Stomach (tissue), 8 donors: ENCODE measurements at regions not wholly inside any gene's neighbourhood (a gene's known extent, or its start where the extent isn't known, plus 50 kb on each side); places are given as distances from the start of the nearest gene placed in this dataset.

Experiments
- DNase-seq, 2 donors: peaks; one replicate each; pipeline versions ENCODE4 v3.0.0 to v3.0.0-alpha.2; 2013 to 2019
- H3K27ac ChIP-seq, 5 donors: fragments of 200-600 bp in 4 of 5; sonication (generic) in 4 of 5; one replicate each; pipeline ENCODE4 v1.5.1; 2013 to 2019; ENCODE audit warnings: mild to moderate bottlenecking in 1 of 5, moderate library complexity in 1 of 5
- H3K27me3 ChIP-seq, 3 donors: fragments of 200-600 bp; sonication (generic); one replicate each; pipeline ENCODE4 v1.5.1; 2017 to 2019; ENCODE audit warnings: mixed run types in 1 of 3
- H3K36me3 ChIP-seq, 4 donors: fragments of 200-600 bp; sonication (generic); 1 replicate in 3 of 4; 2 replicates in 1 of 4; pipeline ENCODE4 v1.5.1; 2016 to 2019
- H3K4me1 ChIP-seq, 4 donors: fragments of 200-600 bp; sonication (generic); one replicate each; pipeline ENCODE4 v1.5.1; 2016 to 2019
- H3K4me3 ChIP-seq, 4 donors: fragments of 200-600 bp; sonication (generic) in 3 of 4; one replicate each; pipeline ENCODE4 v1.5.1; 2016 to 2019; ENCODE audit warnings: mild to moderate bottlenecking in 1 of 4
- H3K9me3 ChIP-seq, 4 donors: fragments of 200-600 bp; sonication (generic); one replicate each; pipeline ENCODE4 v1.5.1; 2016 to 2019
- EP300 ChIP-seq: sonication (generic); formaldehyde crosslinking; IDR thresholded peaks from one replicate; pipeline ENCODE4 v1.6.1; 2017; ENCODE audit warnings: antibody characterized with exemption
- POLR2A ChIP-seq, 4 donors: fragments of 450-650 bp; IDR thresholded peaks; one replicate each; pipeline ENCODE4 v1.6.1; 2016; ENCODE audit warnings: antibody characterized with exemption in 4 of 4, control low read depth in 2 of 4, mild to moderate bottlenecking in 1 of 4, moderate library complexity in 1 of 4
- POLR2AphosphoS5 ChIP-seq, 3 donors: sonication (generic); formaldehyde crosslinking; IDR thresholded peaks; one replicate each; pipeline ENCODE4 v1.6.1; 2016; ENCODE audit warnings: antibody characterized with exemption in 3 of 3
- WGBS, 5 donors: extraction: QIAGEN DNeasy Blood & Tissue Kit in 3 of 5; methylation state at CpG; one replicate each; pipeline versions ENCODE4 v1.1.5 to v1.1.7; 2013 to 2018; 5-methylcytosine and 5-hydroxymethylcytosine counted together
- intact Hi-C: fragments of 100-400 bp; cut with DNase I; formaldehyde crosslinking; loops from one replicate; pipeline ENCODE4 v1.15.1; 2023; ENCODE audit warnings: low total_unique reads
- TF ChIP-seq, protein P1 (sequence below), 7 experiments: fragments of 450-650 bp in 4 of 7; fragments of 200-600 bp in 3 of 7; sonication (generic) in 3 of 7; IDR thresholded peaks; one replicate each; pipeline ENCODE4 v1.5.1; 2016 to 2019; ENCODE audit warnings: antibody characterized with exemption in 7 of 7, control low read depth in 2 of 7, mild to moderate bottlenecking in 1 of 7
- donor health status: healthy with polysubstance abuse.
- donor health status: Bipolar disorder and iron deficiency.
- donor health status: healthy.

DNA sequence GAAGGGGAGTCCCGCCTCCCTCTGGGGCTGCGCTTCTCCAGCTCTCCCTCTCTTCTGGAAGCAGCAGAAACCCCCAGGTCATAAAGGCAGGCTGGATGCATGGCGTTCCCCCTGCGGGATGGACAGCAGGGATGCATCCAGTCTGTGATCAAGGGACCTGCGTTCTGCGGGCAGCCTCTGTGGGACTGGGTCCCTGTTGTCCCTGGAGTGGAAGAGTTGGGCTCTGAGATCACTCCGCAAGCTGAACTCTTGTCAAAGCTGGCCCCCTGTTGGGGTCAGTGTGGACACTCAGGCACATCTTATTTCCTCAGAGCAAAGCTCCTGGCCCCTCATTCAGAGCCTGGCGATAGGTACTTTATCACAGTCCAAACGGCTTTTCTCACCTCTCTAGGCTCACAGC, 341.2 kb downstream of the PTPRU start:
- Histone ChIP-seq H3K27me3 (peaks cover 0 to 45% (median 4%) of the 10 kb centered on the region in 3 donors), H3K9me3 (no peaks in the 10 kb centered on the region), H3K36me3 (no peaks in the 10 kb centered on the region), H3K4me3 (no peak overlapping the region), H3K27ac (no peak overlapping the region), H3K4me1 (no peaks in the 10 kb centered on the region)
- no peak for TF ChIP-seq EP300
- TF ChIP-seq POLR2AphosphoS5 (IDR thresholded peaks at IDR 0.05) = no peak
- TF ChIP-seq POLR2A (IDR thresholded peaks at IDR 0.05) = no peak
- TF ChIP-seq, protein P1, sequence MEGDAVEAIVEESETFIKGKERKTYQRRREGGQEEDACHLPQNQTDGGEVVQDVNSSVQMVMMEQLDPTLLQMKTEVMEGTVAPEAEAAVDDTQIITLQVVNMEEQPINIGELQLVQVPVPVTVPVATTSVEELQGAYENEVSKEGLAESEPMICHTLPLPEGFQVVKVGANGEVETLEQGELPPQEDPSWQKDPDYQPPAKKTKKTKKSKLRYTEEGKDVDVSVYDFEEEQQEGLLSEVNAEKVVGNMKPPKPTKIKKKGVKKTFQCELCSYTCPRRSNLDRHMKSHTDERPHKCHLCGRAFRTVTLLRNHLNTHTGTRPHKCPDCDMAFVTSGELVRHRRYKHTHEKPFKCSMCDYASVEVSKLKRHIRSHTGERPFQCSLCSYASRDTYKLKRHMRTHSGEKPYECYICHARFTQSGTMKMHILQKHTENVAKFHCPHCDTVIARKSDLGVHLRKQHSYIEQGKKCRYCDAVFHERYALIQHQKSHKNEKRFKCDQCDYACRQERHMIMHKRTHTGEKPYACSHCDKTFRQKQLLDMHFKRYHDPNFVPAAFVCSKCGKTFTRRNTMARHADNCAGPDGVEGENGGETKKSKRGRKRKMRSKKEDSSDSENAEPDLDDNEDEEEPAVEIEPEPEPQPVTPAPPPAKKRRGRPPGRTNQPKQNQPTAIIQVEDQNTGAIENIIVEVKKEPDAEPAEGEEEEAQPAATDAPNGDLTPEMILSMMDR (IDR thresholded peaks at IDR 0.05) = no peak
- DNase-seq = no peak
- intact Hi-C loops = no loop called here
- 43 to 58% (median 50%) methylated on average over 4 to 9 of the region's 9 CpGs for WGBS, 5 donors

DNA sequence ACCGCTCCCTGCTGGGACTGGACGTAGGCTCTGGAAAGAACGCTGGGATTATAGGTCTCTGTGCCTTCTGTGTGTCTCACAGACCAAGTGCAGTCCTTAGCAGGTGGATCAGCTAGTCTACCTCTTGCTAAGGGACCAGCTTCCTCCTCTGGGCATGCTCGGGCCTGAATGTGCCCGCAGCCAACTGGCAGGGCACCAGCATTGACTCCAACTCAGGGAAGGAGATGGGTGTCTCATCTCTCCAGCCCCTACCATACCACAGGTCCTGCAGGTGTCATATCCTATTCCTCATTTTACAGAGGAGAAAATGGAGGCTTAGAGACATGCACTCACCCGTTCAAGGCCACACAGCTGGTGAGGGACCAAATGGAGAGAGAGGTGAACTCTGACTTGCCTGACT, 340.2 kb downstream of the PTPRU start:
- Histone ChIP-seq H3K4me3 (no peak overlapping the region), H3K9me3 (no peaks in the 10 kb centered on the region), H3K4me1 (no peaks in the 10 kb centered on the region), H3K27ac (no peak overlapping the region), H3K27me3 (peaks cover 0 to 46% (median 4%) of the 10 kb centered on the region in 3 donors), H3K36me3 (no peaks in the 10 kb centered on the region)
- TF ChIP-seq, protein P1 (IDR thresholded peaks at IDR 0.05) = no peak
- intact Hi-C loops = no loop called here
- WGBS, 5 donors = 73 to 82% (median 77%) methylated on average over 6 of the region's 6 CpGs
- DNase-seq = no peak

GRCh38 chr1:29575826-29576225, 339.5 kb downstream of the PTPRU start:
- TF ChIP-seq POLR2AphosphoS5 (IDR thresholded peaks at IDR 0.05) (no peak), POLR2A (IDR thresholded peaks at IDR 0.05) (no peak), EP300 (no peak)
- TF ChIP-seq, protein P1 (IDR thresholded peaks at IDR 0.05) = no peak
- Histone ChIP-seq H3K4me1 (no peaks in the 10 kb centered on the region), H3K9me3 (no peaks in the 10 kb centered on the region), H3K27me3 (peaks cover 0 to 41% (median 4%) of the 10 kb centered on the region in 3 donors), H3K27ac (no peak overlapping the region), H3K36me3 (no peaks in the 10 kb centered on the region), H3K4me3 (no peak overlapping the region)
- no peak for DNase-seq
- intact Hi-C loops = no loop called here

- Histone ChIP-seq H3K4me1 (no peaks in the 10 kb centered on the region), H3K27me3 (peaks cover 0 to 36% (median 4%) of the 10 kb centered on the region in 3 donors), H3K27ac (no peak overlapping the region), H3K4me3 (no peak overlapping the region), H3K9me3 (no peaks in the 10 kb centered on the region), H3K36me3 (no peaks in the 10 kb centered on the region)
- TF ChIP-seq EP300 (no peak), POLR2AphosphoS5 (IDR thresholded peaks at IDR 0.05) (no peak), POLR2A (IDR thresholded peaks at IDR 0.05) (no peak)
- TF ChIP-seq, protein P1 (IDR thresholded peaks at IDR 0.05) = no peak
- WGBS, 5 donors = 60 to 69% (median 65%) methylated on average over 6 of the region's 6 CpGs
- DNase-seq = no peak
- intact Hi-C loops = no loop called here
These were observed 339.0 kb downstream of the PTPRU start for GRCh38 chr1:29575277-29575676.

- WGBS, 5 donors = 59 to 83% (median 77%) methylated on average over 2 of the region's 2 CpGs
- Histone ChIP-seq H3K9me3 (no peaks in the 10 kb centered on the region), H3K4me1 (no peaks in the 10 kb centered on the region), H3K36me3 (no peaks in the 10 kb centered on the region), H3K4me3 (no peak overlapping the region), H3K27me3 (peaks cover 0 to 35% (median 4%) of the 10 kb centered on the region in 3 donors), H3K27ac (no peak overlapping the region)
- intact Hi-C loops = no loop called here
- TF ChIP-seq, protein P1 (IDR thresholded peaks at IDR 0.05) = no peak
- TF ChIP-seq POLR2A (IDR thresholded peaks at IDR 0.05) = no peak
- no peak for DNase-seq
These were observed 338.5 kb downstream of the PTPRU start for GRCh38 chr1:29574871-29575270.
